ENCODE measurements at regions not wholly inside any gene's neighbourhood (a gene's known extent, or its start where the extent isn't known, plus 50 kb on each side); places are given as distances from the start of the nearest gene placed in this dataset.

DNA sequence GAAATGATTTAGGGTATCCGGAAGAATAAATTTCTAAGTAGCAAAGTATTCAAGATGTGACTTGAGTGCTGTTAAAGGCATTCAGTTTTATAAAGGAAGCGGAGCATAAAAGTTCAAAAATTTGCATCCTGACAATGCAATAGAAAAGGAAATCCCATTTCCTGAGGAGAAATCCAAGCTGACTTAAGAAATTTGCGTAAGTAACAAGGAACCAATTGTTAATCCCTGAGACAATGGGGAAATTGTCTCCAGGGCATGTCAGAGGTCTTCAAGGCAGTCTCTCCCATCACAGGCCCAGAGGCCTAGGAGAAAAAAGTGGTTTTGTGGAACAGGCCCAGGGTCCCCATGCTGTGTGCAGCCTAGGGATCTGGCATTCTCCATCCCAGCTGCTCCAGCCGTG is 416.0 kb downstream of the PRDM2 start:
- Histone ChIP-seq H3K27ac (no peak overlapping the region), H3K36me3 (no peaks in the 10 kb centered on the region), H3K4me3 (no peak overlapping the region), H3K4me1 (ENCODE audit: control insufficient read depth in 1 of 2, low read depth in 2 of 2) (no peaks in the 10 kb centered on the region), H3K9me3 (no peaks in the 10 kb centered on the region), H3K27me3 (replicated peaks; ENCODE audit: insufficient read depth) (no peaks in the 10 kb centered on the region)
- TF ChIP-seq CTCF (IDR thresholded peaks at IDR 0.05) = no peak
- DNase-seq (ENCODE audit: low spot score) = no peak
- ATAC-seq (ENCODE audit: insufficient number of reproducible peaks, low FRiP score, low read depth) = no peak

DNA sequence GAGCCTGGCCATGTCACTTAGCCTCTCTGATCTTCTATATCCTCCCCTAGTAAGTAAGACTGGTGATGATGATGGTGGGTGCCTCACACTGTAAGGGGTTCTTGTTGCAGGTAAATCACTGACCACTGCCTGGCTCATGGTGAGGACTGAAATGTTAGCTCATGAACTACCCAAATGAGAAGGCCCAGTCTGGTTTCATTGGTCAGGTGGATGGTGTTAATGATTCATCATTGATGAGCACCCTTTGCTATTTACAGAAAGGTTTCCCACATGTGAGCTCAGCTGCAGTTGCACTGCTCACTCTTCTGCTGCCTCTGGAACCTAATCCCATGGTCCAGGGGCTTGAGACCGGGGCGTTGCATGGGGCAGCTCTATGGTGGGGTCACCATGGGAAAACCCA is 417.7 kb downstream of the PRDM2 start:
- Histone ChIP-seq H3K36me3 (no peaks in the 10 kb centered on the region), H3K4me1 (ENCODE audit: control insufficient read depth in 1 of 2, low read depth in 2 of 2) (no peaks in the 10 kb centered on the region), H3K27me3 (replicated peaks; ENCODE audit: insufficient read depth) (no peaks in the 10 kb centered on the region), H3K27ac (no peak overlapping the region), H3K4me3 (no peak overlapping the region), H3K9me3 (no peaks in the 10 kb centered on the region)
- ATAC-seq (ENCODE audit: insufficient number of reproducible peaks, low FRiP score, low read depth) (no peak), DNase-seq (ENCODE audit: low spot score) (no peak)
- TF ChIP-seq CTCF (IDR thresholded peaks at IDR 0.05) = no peak

DNA sequence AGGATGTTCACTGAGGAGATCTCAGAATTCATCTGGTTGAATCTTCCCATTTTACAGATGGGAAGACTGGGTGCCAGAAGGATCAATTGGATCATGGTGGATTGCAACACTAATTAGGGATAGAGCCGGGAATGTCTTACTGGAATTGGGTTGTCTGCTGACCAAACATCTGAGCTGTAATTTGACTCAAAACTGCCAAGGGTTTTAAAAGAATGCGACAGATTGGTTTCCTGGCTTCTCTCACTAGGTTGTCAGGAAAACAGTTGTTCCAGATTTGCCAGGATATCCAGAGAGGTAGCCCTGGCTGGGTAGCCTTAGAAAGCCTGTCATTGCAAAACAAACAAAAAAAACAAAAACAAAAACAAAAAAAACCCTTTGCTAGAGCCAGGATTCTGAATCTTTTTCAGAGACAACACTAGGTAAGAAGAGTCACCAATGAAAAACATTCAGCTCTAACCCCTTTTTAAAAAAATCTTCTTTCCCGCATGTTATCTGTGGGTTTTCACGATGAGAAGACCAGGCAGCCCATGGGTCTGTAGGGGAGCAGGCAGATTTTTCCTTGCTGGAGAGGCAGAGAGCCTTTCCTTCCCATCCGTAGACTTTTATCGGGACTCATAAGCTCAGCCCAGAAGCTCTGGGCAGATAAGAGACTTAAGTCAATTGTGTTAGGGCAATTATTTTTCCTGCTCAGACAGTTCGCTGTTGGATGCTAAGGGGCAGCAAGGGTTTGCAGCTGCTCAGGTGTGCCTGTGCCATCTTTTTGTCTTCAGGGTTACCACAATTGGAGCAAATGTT is 418.9 kb downstream of the PRDM2 start:
- Histone ChIP-seq H3K36me3 (no peaks in the 10 kb centered on the region), H3K27me3 (replicated peaks; ENCODE audit: insufficient read depth) (no peaks in the 10 kb centered on the region), H3K4me1 (ENCODE audit: control insufficient read depth in 1 of 2, low read depth in 2 of 2) (no peaks in the 10 kb centered on the region), H3K9me3 (no peaks in the 10 kb centered on the region), H3K27ac (no peak overlapping the region), H3K4me3 (no peak overlapping the region)
- TF ChIP-seq CTCF (IDR thresholded peaks at IDR 0.05) = no peak
- DNase-seq (ENCODE audit: low spot score) = no peak
- no peak for ATAC-seq (ENCODE audit: insufficient number of reproducible peaks, low FRiP score, low read depth)

DNA sequence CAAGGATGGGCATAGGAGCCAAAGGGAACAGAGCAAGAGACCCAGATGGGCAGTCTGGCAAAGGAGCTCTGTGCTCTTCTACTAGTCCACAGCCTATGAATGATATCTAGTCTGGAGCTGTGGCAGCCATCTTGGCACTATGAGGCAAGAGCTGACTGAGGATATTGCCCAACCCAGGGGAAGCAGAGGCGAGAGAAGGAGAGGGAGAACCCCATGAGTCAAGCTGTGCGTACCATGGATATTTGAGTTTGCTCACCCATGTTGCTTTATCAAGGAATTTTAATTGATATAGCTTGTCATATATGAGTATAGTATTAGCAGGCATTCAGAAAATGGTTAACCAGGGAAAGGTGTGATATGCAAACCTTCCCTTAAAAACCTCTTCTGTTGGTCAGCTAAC is 420.9 kb downstream of the PRDM2 start:
- TF ChIP-seq CTCF (IDR thresholded peaks at IDR 0.05) = no peak
- H3K27me3 ChIP-seq (replicated peaks; ENCODE audit: insufficient read depth) = no peaks in the 10 kb centered on the region
- H3K4me3 ChIP-seq = no peak overlapping the region
- H3K4me1 ChIP-seq (ENCODE audit: control insufficient read depth in 1 of 2, low read depth in 2 of 2) = no peaks in the 10 kb centered on the region
- ATAC-seq (ENCODE audit: insufficient number of reproducible peaks, low FRiP score, low read depth) (no peak), DNase-seq (ENCODE audit: low spot score) (no peak)
- H3K36me3 ChIP-seq = no peaks in the 10 kb centered on the region
- H3K9me3 ChIP-seq = no peaks in the 10 kb centered on the region
- H3K27ac ChIP-seq = no peak overlapping the region

GRCh38 chr1:14128096-14128495 is 428.1 kb downstream of the PRDM2 start:
- Histone ChIP-seq H3K36me3 (no peaks in the 10 kb centered on the region), H3K27ac (no peak overlapping the region), H3K27me3 (replicated peaks; ENCODE audit: insufficient read depth) (no peaks in the 10 kb centered on the region), H3K4me1 (ENCODE audit: control insufficient read depth in 1 of 2, low read depth in 2 of 2) (no peaks in the 10 kb centered on the region), H3K4me3 (no peak overlapping the region), H3K9me3 (no peaks in the 10 kb centered on the region)
- TF ChIP-seq CTCF (IDR thresholded peaks at IDR 0.05) = no peak
- ATAC-seq (ENCODE audit: insufficient number of reproducible peaks, low FRiP score, low read depth) (no peak), DNase-seq (ENCODE audit: low spot score) (no peak)
